ENCODE measurements at regions not wholly inside any gene's neighbourhood (a gene's known extent, or its start where the extent isn't known, plus 50 kb on each side); places are given as distances from the start of the nearest gene placed in this dataset.

DNA sequence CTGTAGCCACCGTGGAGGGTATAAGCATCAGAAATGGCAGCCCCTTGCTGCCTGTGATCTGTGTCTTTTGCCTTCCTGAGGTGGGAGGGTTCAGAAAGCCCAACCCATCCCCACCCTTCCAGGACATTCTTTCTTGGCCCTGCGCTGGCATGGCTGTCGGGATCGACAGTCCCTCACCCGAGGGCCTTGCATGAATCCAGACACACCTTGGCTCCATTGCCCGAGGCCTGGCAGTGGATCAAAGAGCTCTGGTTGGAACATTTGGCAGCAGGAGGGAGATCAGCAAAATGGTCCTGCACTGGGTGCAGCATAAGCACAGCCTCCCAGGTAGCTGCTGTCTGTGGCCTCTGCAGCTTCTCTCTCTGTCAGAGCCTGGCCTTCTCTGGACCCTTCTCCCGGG is 246.6 kb upstream of the MAF start:
- Histone ChIP-seq H3K27ac (no peak overlapping the region), H3K27me3 (no peaks in the 10 kb centered on the region), H3K9me3 (no peaks in the 10 kb centered on the region), H3K36me3 (no peaks in the 10 kb centered on the region), H3K4me1 (peaks cover 0 to 5% (median 0%) of the 10 kb centered on the region in 4 donors), H3K4me3 (no peak overlapping the region)
- intact Hi-C loops (cut with DNase I; ENCODE audit: low total_unique reads), result no loop called here
- TF ChIP-seq, protein P1, sequence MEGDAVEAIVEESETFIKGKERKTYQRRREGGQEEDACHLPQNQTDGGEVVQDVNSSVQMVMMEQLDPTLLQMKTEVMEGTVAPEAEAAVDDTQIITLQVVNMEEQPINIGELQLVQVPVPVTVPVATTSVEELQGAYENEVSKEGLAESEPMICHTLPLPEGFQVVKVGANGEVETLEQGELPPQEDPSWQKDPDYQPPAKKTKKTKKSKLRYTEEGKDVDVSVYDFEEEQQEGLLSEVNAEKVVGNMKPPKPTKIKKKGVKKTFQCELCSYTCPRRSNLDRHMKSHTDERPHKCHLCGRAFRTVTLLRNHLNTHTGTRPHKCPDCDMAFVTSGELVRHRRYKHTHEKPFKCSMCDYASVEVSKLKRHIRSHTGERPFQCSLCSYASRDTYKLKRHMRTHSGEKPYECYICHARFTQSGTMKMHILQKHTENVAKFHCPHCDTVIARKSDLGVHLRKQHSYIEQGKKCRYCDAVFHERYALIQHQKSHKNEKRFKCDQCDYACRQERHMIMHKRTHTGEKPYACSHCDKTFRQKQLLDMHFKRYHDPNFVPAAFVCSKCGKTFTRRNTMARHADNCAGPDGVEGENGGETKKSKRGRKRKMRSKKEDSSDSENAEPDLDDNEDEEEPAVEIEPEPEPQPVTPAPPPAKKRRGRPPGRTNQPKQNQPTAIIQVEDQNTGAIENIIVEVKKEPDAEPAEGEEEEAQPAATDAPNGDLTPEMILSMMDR (IDR thresholded peaks at IDR 0.05), result no peak
- no peak for DNase-seq

DNA sequence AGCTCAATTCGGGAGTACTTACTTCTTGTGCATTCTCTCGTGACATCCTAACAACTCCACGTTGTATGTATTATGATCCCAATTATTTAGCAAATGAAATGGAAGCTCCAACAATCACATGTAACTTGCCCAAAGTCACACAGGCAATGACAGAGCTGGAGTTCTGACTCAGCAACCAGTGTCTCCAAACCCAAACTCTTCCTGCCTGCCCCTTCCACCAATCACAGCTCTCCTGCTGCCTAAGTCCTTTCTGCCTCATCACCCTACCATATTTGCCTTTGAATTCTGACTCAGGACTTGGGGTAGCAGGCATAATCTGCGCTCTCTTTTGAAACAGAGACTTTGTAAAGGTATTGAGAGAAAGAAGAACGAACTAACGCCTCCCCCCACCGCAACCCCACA is 245.2 kb upstream of the MAF start:
- intact Hi-C loops (cut with DNase I; ENCODE audit: low total_unique reads), result no loop called here
- Histone ChIP-seq H3K36me3 (no peaks in the 10 kb centered on the region), H3K4me1 (peaks cover 0 to 5% (median 0%) of the 10 kb centered on the region in 4 donors), H3K4me3 (no peak overlapping the region), H3K27ac (no peak overlapping the region), H3K9me3 (no peaks in the 10 kb centered on the region), H3K27me3 (no peaks in the 10 kb centered on the region)
- TF ChIP-seq, protein P1 (IDR thresholded peaks at IDR 0.05), result no peak
- DNase-seq, result no peak

DNA sequence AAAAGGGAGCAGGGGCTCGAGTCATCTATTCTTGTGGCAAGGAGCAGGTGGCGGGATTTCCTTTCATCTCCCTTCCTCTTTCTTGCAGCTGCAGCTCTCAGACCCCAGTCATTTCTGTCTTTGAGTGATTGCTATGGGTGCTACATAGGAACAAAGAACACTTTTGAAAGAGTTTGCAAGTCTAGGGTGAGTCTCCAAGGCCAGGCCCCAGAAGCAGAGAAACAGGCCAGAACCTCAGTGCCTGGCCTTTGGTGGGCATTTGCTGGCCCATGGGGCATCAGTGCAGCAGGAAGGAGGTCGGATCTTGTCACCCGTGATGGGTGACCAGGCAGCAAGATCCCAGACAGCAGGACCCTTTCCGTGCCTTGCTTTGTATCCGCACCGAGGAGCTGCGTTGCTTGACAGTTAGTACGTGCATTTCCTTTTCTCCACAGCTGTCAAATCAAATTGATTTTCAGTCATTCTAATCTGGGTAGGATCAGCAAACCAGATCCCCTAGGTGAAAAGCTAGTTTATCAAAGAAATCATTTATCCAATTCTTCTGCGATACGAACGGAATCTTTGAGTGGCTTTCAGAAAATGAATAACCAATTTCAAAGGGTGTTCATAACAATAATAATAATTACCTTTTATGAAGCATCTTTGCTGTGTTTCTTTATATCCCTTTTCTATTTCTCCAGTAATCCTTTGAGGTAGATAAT is 244.6 kb upstream of the MAF start:
- peaks cover 0 to 5% (median 0%) of the 10 kb centered on the region in 4 donors for H3K4me1 ChIP-seq
- no peak for DNase-seq
- H3K4me3 ChIP-seq, result no peak overlapping the region
- intact Hi-C loops (cut with DNase I; ENCODE audit: low total_unique reads), result no loop called here
- H3K36me3 ChIP-seq, result no peaks in the 10 kb centered on the region
- H3K27me3 ChIP-seq, result no peaks in the 10 kb centered on the region
- no peaks in the 10 kb centered on the region for H3K9me3 ChIP-seq
- TF ChIP-seq, protein P1 (IDR thresholded peaks at IDR 0.05), result no peak
- no peak overlapping the region for H3K27ac ChIP-seq

DNA sequence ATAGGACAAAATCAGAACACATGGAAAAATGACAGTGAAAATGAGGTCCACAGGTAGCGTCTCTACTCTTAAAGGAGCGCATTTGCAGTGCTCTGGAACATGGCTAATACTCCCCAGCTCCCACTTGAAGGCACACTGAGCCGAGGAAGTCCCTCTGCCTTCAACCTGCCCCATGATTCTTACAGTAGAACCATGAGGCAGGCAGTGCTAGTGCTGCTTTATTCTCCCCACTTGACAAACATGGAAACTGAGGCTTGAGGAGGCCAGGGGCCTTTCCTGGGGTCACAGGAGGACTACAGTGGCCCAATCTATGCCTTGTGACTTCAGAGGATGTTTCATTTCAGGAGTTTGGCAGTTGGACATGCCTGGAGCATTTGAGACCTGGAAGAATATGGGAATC is 244.1 kb upstream of the MAF start:
- TF ChIP-seq, protein P1 (IDR thresholded peaks at IDR 0.05), result no peak
- Histone ChIP-seq H3K9me3 (no peaks in the 10 kb centered on the region), H3K4me3 (no peak overlapping the region), H3K27me3 (no peaks in the 10 kb centered on the region), H3K27ac (no peak overlapping the region), H3K4me1 (peaks cover 0 to 5% (median 0%) of the 10 kb centered on the region in 4 donors), H3K36me3 (no peaks in the 10 kb centered on the region)
- DNase-seq, result no peak
- intact Hi-C loops (cut with DNase I; ENCODE audit: low total_unique reads), result no loop called here

DNA sequence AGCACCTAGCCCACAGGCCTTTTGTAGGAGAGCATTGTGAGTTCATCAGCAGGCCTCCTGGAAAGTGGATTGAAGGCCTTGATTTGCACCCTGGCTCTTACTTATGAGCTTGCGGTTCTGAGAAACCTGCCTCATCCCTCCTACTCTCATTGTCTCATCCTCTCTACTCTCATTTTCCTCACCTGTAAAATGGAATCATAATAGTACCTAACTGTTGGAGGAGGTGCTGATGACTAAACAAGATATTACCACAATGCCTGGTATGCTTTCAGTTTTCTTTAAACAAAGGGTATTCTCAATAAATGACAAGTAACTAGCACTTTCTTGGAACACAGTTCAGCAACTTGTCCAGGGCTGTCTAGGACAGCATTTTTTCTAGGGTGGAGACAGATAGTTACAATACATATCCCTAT is 243.1 kb upstream of the MAF start:
- H3K27ac ChIP-seq, result no peak overlapping the region
- no peak overlapping the region for H3K4me3 ChIP-seq
- H3K36me3 ChIP-seq, result no peaks in the 10 kb centered on the region
- H3K9me3 ChIP-seq, result no peaks in the 10 kb centered on the region
- intact Hi-C loops (cut with DNase I; ENCODE audit: low total_unique reads), result no loop called here
- H3K27me3 ChIP-seq, result no peaks in the 10 kb centered on the region
- DNase-seq, result no peak
- TF ChIP-seq, protein P1 (IDR thresholded peaks at IDR 0.05), result no peak
- H3K4me1 ChIP-seq, result peaks cover 0 to under 1% (median 0%) of the 10 kb centered on the region in 4 donors
